ENCODE measurements at regions not wholly inside any gene's neighbourhood (a gene's known extent, or its start where the extent isn't known, plus 50 kb on each side); places are given as distances from the start of the nearest gene placed in this dataset.

GRCh38 chr5:32889078-32889477 is 178.0 kb downstream of the NPR3 start (continued):
- TF ChIP-seq MLLT10 (CRISPR knock-in tag; IDR thresholded peaks at IDR 0.05) (no peak), BCL6 (CRISPR knock-in tag; IDR thresholded peaks at IDR 0.05) (no peak), ZNF556 (CRISPR knock-in tag; IDR thresholded peaks at IDR 0.05; ENCODE audit: borderline replicate concordance) (no peak)

DNA sequence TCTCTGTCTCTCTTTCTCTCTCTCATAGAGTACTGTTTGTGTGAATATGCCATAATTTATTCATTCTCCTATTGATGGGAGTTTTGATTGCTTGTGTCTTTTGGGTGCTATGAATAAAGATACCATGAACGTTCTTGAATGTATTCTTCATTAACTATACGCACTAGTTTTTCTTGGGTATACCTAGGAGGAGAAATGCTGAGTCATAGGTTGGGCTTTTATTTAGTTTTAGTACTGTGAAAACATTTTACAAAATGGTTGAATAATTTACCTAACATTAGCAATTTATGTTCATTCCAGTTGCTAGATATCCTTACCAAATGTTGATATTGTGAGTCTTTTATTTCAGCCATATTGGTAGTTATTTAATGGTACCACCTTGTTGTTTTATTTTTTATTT is 192.5 kb downstream of the NPR3 start:
- Histone ChIP-seq H3K27me3 (ENCODE audit: control insufficient read depth in 1 of 2, insufficient read depth in 2 of 2, low read length in 2 of 2) (no peaks in the 10 kb centered on the region), H3K9ac (ENCODE audit: insufficient read depth, low read depth, low read length) (no peak overlapping the region), H3K27ac (ENCODE audit: extremely low read length, insufficient read depth, low read length) (no peak overlapping the region), H3K4me1 (ENCODE audit: insufficient read depth, low read length) (no peaks in the 10 kb centered on the region), H2AFZ (ENCODE audit: low read length) (no peak overlapping the region), H3K36me3 (replicated peaks in 1 of 2; ENCODE audit: control insufficient read depth in 1 of 2, insufficient read depth in 2 of 2, low read length in 2 of 2) (no peaks in the 10 kb centered on the region), H4K20me1 (ENCODE audit: insufficient read depth, low read length) (no peaks in the 10 kb centered on the region), H3K4me3 (replicated peaks in 1 of 3; ENCODE audit: insufficient read depth in 1 of 3, low read depth in 2 of 3, low read length in 3 of 3) (no peak overlapping the region), H3K9me3 (ENCODE audit: low read length) (no peaks in the 10 kb centered on the region), H3K79me2 (ENCODE audit: insufficient read depth, low read length) (no peaks in the 10 kb centered on the region), H3K4me2 (ENCODE audit: low read depth, low read length) (no peak overlapping the region)
- no peak for FAIRE-seq
- ATAC-seq: no peak
- intact Hi-C loops (cut with micrococcal nuclease; ENCODE audit: unreplicated experiment) (no loop called here), in situ Hi-C loops (cut with HindIII; ENCODE audit: extremely low pct_ligation_motif_present, low pct_unique_long_range_greater_than_20kb) (no loop called here)
- no peak for DNase-seq (ENCODE audit: low spot score)
- ChIA-PET CTCF (ENCODE audit: low intra/inter-chr PET ratio, low total read pairs) (no interaction called here), POLR2A (no interaction called here)
- TF ChIP-seq NFE2L2 (IDR thresholded peaks at IDR 0.05; ENCODE audit: low read length): peak; percentile 83
- TF ChIP-seq ZNF232 (CRISPR knock-in tag; IDR thresholded peaks at IDR 0.05; ENCODE audit: borderline replicate concordance): no peak
- TF ChIP-seq, protein P1, sequence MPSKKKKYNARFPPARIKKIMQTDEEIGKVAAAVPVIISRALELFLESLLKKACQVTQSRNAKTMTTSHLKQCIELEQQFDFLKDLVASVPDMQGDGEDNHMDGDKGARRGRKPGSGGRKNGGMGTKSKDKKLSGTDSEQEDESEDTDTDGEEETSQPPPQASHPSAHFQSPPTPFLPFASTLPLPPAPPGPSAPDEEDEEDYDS (CRISPR knock-in tag; IDR thresholded peaks at IDR 0.05): no peak
- no peak for TF ChIP-seq MEIS1 (CRISPR knock-in tag; IDR thresholded peaks at IDR 0.05; ENCODE audit: borderline replicate concordance)
- no peak for TF ChIP-seq ZNF251 (CRISPR knock-in tag; IDR thresholded peaks at IDR 0.05)
- TF ChIP-seq SOX6 (IDR thresholded peaks at IDR 0.05): no peak
- no peak for TF ChIP-seq SOX6 (CRISPR knock-in tag; IDR thresholded peaks at IDR 0.05)
- no peak for TF ChIP-seq TCF12 (IDR thresholded peaks at IDR 0.05)
- no peak for TF ChIP-seq TCF12 (CRISPR knock-in tag; IDR thresholded peaks at IDR 0.05)
- TF ChIP-seq ZNF790 (CRISPR knock-in tag; IDR thresholded peaks at IDR 0.05; ENCODE audit: borderline replicate concordance): no peak
- peak; percentile 46; the same call in 1 of the 2 replicates for TF ChIP-seq MAFF (IDR thresholded peaks at IDR 0.05; ENCODE audit: low read depth, low read length)
- no peak for TF ChIP-seq NFATC3 (CRISPR knock-in tag; IDR thresholded peaks at IDR 0.05)
- TF ChIP-seq, protein P2, sequence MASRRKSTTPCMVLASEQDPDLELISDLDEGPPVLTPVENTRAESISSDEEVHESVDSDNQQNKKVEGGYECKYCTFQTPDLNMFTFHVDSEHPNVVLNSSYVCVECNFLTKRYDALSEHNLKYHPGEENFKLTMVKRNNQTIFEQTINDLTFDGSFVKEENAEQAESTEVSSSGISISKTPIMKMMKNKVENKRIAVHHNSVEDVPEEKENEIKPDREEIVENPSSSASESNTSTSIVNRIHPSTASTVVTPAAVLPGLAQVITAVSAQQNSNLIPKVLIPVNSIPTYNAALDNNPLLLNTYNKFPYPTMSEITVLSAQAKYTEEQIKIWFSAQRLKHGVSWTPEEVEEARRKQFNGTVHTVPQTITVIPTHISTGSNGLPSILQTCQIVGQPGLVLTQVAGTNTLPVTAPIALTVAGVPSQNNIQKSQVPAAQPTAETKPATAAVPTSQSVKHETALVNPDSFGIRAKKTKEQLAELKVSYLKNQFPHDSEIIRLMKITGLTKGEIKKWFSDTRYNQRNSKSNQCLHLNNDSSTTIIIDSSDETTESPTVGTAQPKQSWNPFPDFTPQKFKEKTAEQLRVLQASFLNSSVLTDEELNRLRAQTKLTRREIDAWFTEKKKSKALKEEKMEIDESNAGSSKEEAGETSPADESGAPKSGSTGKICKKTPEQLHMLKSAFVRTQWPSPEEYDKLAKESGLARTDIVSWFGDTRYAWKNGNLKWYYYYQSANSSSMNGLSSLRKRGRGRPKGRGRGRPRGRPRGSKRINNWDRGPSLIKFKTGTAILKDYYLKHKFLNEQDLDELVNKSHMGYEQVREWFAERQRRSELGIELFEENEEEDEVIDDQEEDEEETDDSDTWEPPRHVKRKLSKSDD (CRISPR knock-in tag; IDR thresholded peaks at IDR 0.05; ENCODE audit: low read depth): no peak
- peak; percentile 35 to 63; a peak in 3 of 4 replicates for TF ChIP-seq MAFK (conservative IDR thresholded peaks at IDR 0.05 in 1 of 2, IDR thresholded peaks at IDR 0.05 in 1 of 2; ENCODE audit: low read length in 2 of 2)
- TF ChIP-seq TP53 (CRISPR knock-in tag; conservative IDR thresholded peaks at IDR 0.05): no peak
- no peak for TF ChIP-seq SP2 (CRISPR knock-in tag; IDR thresholded peaks at IDR 0.05)
- no peak for TF ChIP-seq ZNF615 (CRISPR knock-in tag; IDR thresholded peaks at IDR 0.05; ENCODE audit: borderline replicate concordance)
- no TSS peak for BruUV-seq (replicated peaks)
- 44% methylated on average over 2 of the region's 2 CpGs for WGBS (ENCODE audit: low lambda C conversion rate)
